PC-3 (cell line): ENCODE measurements at regions not wholly inside any gene's neighbourhood (a gene's known extent, or its start where the extent isn't known, plus 50 kb on each side); places are given as distances from the start of the nearest gene placed in this dataset.

Experiments used
- EZH2 ChIP-seq: fragments of 300-600 bp; sonication (generic); IDR thresholded peaks from one replicate; pipeline ENCODE4 v1.6.1; 2017; ENCODE audit warnings: antibody characterized with exemption, mild to moderate bottlenecking, low read length; ENCODE audit not compliant: unreplicated experiment
- EZH2phosphoT487 ChIP-seq: fragments of 300-600 bp; sonication (generic); IDR thresholded peaks from 2 replicates; pipeline ENCODE4 v1.6.1; 2018; ENCODE audit warnings: mild to moderate bottlenecking, antibody characterized with exemption, low read length, borderline replicate concordance
- TF ChIP-seq, protein P1 (sequence below): fragments of 300-600 bp; sonication (generic); conservative IDR thresholded peaks from 2 replicates; pipeline ENCODE4 v1.5.1; 2017; ENCODE audit warnings: antibody characterized with exemption, low read depth, mild to moderate bottlenecking, low read length

DNA sequence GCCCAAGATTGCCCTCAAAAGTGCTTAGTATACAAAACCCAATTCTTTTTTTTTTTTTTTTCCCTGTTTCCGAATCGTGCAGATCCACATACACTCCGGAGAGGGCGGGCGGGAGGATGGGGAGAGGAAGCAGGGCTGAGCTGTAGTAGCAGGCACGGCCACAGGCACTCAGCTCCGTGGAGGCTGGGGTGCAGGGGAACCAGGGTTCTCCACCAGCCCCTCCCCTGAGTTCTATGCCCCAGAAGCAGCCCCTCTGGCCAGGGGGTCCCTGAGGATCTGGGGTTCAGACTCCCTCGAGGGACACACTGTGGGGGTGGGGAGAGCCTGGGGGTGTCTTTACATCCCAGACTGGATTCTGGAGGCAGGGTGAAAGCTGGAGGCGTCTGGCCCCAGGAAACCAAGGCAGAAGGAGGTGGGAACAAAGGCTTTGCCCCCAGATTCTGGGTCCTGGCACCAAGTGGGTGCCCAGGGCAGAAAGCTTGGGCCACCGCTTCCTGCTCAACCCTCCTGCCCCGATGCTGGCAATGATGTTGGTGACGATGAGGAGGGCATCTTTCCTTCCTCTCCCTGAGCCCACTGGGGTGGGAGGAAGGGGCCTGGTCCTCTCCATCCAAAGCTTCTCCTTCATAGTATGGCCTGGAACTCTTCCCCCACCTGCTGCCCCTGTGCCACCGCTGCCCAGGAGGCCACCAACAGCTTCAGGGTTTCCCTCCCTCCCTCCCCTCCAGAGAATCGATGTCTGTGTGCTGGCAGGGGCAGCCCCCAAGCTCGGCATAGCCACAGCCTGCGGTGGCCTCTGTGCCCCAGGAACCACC lies 106.4 kb upstream of the TARDBP start:
- TF ChIP-seq, protein P1, sequence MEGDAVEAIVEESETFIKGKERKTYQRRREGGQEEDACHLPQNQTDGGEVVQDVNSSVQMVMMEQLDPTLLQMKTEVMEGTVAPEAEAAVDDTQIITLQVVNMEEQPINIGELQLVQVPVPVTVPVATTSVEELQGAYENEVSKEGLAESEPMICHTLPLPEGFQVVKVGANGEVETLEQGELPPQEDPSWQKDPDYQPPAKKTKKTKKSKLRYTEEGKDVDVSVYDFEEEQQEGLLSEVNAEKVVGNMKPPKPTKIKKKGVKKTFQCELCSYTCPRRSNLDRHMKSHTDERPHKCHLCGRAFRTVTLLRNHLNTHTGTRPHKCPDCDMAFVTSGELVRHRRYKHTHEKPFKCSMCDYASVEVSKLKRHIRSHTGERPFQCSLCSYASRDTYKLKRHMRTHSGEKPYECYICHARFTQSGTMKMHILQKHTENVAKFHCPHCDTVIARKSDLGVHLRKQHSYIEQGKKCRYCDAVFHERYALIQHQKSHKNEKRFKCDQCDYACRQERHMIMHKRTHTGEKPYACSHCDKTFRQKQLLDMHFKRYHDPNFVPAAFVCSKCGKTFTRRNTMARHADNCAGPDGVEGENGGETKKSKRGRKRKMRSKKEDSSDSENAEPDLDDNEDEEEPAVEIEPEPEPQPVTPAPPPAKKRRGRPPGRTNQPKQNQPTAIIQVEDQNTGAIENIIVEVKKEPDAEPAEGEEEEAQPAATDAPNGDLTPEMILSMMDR, result no peak
- TF ChIP-seq EZH2 (no peak), EZH2phosphoT487 (no peak)
